Prostate gland (tissue), 2 donors: ENCODE measurements at regions not wholly inside any gene's neighbourhood (a gene's known extent, or its start where the extent isn't known, plus 50 kb on each side); places are given as distances from the start of the nearest gene placed in this dataset.

ENCODE experiments used
- POLR2A ChIP-seq: fragments of 450-650 bp; IDR thresholded peaks from one replicate; pipeline ENCODE4 v1.6.1; 2016; ENCODE audit warnings: antibody characterized with exemption, mild to moderate bottlenecking
- TF ChIP-seq, protein P1 (sequence below), 4 experiments: fragments of 200-600 bp in 2 of 4; fragments of 450-650 bp in 2 of 4; sonication (generic) in 2 of 4; IDR thresholded peaks; 1 replicate in 3 of 4; 2 replicates in 1 of 4; pipeline ENCODE4 v1.5.1; 2016 to 2019; ENCODE audit warnings: antibody characterized with exemption in 4 of 4, mild to moderate bottlenecking in 2 of 4, moderate library complexity in 2 of 4

GRCh38 chr9:113694912-113695311, 181.2 kb upstream of the ZNF618 start:
- TF ChIP-seq, protein P1, sequence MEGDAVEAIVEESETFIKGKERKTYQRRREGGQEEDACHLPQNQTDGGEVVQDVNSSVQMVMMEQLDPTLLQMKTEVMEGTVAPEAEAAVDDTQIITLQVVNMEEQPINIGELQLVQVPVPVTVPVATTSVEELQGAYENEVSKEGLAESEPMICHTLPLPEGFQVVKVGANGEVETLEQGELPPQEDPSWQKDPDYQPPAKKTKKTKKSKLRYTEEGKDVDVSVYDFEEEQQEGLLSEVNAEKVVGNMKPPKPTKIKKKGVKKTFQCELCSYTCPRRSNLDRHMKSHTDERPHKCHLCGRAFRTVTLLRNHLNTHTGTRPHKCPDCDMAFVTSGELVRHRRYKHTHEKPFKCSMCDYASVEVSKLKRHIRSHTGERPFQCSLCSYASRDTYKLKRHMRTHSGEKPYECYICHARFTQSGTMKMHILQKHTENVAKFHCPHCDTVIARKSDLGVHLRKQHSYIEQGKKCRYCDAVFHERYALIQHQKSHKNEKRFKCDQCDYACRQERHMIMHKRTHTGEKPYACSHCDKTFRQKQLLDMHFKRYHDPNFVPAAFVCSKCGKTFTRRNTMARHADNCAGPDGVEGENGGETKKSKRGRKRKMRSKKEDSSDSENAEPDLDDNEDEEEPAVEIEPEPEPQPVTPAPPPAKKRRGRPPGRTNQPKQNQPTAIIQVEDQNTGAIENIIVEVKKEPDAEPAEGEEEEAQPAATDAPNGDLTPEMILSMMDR (IDR thresholded peaks at IDR 0.05), result no peak
- TF ChIP-seq POLR2A, result no peak
